Fibroblast of pulmonary artery (primary cell): ENCODE measurements at regions not wholly inside any gene's neighbourhood (a gene's known extent, or its start where the extent isn't known, plus 50 kb on each side); places are given as distances from the start of the nearest gene placed in this dataset.
A peak's percentile ranks its signal among the peaks of the same experiment; 100 is the strongest.

ENCODE experiments used
- DNase-seq: peaks from one replicate; pipeline ENCODE4 v3.0.0-alpha.2; 2010; ENCODE audit warnings: low read depth
- H3K4me3 ChIP-seq: replicated peaks from 2 replicates; pipeline ENCODE4 v1.5.1; 2011; ENCODE audit warnings: low read depth, mild to moderate bottlenecking, control low read depth, low read length, moderate library complexity
- TF ChIP-seq, protein P1 (sequence below): IDR thresholded peaks from 2 replicates; pipeline ENCODE4 v1.5.1; 2011; ENCODE audit warnings: mild to moderate bottlenecking, control low read depth, low read length, inconsistent platforms; ENCODE audit errors: missing control alignments

DNA sequence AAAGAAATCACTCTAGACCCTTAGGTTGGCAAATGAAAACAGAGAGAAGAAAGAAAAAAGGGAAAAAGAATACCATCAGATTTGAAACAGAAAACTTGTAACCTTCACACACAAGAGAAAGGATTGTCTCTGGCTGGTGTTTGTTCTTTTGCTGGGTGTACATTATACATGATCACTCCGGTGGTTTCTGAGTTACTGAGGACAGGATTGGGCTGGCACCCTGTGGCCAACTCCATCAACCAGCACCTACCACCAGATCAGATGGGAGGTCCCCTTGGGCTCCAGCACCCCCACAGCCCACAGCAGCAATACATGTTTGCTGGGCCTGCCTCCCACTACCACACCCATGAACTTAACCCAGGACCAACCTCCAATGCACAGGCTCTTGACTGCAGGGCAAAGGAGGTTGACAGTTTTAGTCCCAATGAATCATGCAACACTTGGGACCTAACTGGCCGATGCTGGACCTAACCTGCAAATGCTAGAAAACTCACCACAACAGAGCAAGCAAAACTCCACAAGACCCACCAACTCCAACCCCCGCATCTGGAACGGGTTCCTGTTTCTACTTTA is 308.3 kb downstream of the SOX9 start:
- H3K4me3 ChIP-seq: no peak overlapping the region
- no peak for DNase-seq
- TF ChIP-seq, protein P1, sequence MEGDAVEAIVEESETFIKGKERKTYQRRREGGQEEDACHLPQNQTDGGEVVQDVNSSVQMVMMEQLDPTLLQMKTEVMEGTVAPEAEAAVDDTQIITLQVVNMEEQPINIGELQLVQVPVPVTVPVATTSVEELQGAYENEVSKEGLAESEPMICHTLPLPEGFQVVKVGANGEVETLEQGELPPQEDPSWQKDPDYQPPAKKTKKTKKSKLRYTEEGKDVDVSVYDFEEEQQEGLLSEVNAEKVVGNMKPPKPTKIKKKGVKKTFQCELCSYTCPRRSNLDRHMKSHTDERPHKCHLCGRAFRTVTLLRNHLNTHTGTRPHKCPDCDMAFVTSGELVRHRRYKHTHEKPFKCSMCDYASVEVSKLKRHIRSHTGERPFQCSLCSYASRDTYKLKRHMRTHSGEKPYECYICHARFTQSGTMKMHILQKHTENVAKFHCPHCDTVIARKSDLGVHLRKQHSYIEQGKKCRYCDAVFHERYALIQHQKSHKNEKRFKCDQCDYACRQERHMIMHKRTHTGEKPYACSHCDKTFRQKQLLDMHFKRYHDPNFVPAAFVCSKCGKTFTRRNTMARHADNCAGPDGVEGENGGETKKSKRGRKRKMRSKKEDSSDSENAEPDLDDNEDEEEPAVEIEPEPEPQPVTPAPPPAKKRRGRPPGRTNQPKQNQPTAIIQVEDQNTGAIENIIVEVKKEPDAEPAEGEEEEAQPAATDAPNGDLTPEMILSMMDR: no peak

DNA sequence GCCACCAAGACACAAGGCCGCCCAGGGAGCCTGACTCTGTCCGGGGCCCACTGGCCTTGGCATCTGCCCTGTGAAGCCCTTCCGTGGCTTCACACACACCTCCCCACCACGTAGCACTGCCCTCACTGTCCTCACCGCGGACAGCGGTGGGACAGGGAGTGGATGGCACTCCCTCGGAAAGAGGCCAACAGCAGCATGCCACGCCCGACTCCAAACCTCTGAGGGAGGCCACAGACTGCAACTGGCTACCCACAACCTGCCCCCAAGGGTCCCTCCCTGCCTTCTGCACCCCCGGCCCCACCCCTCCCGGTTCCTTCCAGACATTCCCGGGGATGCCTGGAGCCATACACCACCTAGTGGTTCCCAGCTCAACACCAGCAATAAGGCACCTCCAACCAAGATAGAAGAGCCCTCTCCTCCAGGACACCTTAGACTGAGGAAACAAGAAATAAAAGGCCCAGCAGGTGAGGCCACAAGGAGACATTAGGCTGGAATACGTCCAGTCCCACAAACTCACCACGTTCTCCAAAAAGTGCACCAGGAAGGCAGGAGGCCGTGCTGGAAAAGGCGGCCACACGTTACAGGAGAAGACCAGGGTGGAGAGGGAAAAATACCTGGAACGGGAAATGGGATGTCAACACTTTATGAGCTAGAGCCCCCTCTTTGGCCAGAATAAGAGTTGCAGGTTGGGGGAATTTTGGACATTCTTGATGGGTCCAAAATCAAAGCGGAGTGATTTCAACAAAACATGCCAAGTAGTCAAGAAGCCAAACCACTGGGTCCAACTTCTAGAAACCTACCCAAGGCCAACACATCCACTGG is 310.0 kb downstream of the SOX9 start:
- TF ChIP-seq, protein P1: peak; percentile 42
- H3K4me3 ChIP-seq: no peak overlapping the region
- no peak for DNase-seq

DNA sequence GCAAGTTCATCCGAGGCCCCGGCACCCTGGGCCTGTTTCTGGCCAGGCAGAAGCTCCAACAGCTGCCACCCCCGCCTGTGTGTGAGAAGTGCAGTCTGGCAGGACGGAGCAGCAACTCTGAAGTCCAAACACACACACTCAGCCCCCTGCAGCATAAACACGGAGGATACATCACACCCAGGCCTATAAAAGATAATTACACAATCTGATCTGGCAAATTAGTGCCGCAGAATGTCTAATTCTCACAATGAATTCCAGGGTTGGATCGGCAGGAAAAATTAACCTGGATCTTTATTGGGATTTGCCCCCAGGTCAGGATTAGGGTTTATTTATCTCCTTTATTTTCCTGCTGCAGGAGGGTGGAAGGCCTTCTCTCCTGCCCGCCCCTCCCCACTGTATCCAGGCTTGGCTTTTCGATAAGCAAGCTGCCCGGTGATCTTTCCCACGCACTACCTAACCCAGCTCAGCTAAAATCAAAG is 311.4 kb downstream of the SOX9 start:
- DNase-seq: no peak
- no peak overlapping the region for H3K4me3 ChIP-seq
- TF ChIP-seq, protein P1: no peak

DNA sequence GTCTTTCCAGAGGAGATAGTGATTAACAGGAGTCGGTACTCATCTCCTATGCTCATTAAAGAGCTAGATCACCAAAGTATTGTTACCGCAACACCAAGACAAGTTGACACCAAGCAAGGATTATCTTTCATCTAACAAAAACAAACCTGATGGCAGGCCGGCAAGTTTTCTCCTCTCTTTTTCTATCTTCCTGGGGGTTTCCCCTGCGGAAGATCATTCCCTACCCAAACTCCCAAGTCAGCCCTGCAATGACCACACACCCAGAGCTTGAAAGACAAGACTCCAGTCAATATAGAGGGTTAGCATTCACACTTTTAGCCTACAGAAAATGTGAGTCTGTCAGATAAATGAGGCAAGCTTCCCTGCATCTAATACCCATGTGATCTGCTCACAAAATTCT is 312.1 kb downstream of the SOX9 start:
- TF ChIP-seq, protein P1: no peak
- DNase-seq: no peak

DNA sequence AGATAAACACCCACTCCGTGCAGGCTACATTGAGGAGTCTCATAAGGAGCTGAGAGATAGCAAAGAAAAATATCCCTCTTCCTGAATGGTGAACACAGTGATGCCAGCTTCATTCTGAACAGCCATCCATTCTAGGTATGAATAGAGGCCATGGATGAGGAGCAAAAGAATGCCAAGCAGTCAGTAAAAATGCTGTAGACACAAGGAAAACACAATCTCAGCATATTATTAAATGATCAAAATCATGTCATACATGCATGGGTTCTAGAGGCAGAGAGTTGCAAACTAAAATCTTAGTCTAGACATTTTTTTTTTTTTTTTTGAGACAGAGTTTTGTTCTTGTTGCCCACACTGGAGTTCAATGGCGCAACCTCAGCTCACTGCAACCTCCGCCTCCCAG is 313.0 kb downstream of the SOX9 start:
- TF ChIP-seq, protein P1: no peak
- DNase-seq: no peak
- no peak overlapping the region for H3K4me3 ChIP-seq

More for the DNA sequence above, 312.1 kb downstream of the SOX9 start:
- no peak overlapping the region for H3K4me3 ChIP-seq

DNA sequence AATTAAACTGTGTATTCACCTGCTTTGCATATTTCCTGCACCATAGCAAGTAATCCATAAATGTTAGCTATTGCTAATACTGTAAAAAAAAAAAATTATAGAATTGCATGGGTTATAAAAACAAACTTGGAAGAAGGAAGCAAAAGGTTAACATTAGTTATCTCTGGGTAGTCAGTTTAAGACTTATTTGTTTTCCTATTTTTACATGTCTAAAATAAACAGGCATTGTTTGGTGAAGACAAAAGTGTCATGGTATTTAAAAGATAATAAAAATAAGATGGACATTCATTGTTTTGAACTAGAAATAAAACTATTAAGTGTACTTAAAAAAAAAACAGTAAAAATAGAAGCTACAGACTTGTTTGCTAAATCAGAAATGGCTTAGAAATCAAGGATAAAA is 313.8 kb downstream of the SOX9 start:
- TF ChIP-seq, protein P1: no peak
- no peak overlapping the region for H3K4me3 ChIP-seq

More for the DNA sequence above, 313.8 kb downstream of the SOX9 start:
- DNase-seq: no peak
